ENCODE measurements at regions not wholly inside any gene's neighbourhood (a gene's known extent, or its start where the extent isn't known, plus 50 kb on each side); places are given as distances from the start of the nearest gene placed in this dataset.
"Not testable (repeated sequence)": the region's sequence is repeated elsewhere in the genome, so short reads cannot be mapped to it uniquely, and the experiment has no call there.

DNA sequence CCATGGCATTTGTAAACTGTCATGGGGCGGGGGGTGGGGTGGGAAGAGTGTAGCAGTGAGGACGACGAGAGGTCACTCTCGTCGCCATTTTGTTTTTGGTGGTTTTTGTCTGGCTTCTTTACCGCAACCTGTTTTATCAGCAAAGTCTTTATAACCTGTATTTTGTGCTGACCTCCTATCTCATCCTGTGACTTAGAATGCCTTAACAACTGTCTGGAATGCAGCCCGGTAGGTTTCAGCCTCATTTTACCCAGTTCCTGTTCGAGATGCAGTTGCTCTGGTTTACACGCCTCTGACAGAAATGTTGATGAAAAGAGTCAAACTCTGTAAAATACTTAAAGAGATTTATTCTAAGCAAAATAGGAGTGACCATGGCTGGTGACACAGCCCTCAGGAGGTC lies 852.0 kb downstream of the DACH1 start:
- FAIRE-seq (no peak), DNase-seq (ENCODE audit: insufficient read length, low spot score) (no peak)
- no peak for TF ChIP-seq SPI1 (IDR thresholded peaks at IDR 0.05; ENCODE audit: low read depth, low read length)
- no peak for TF ChIP-seq POLR2A (IDR thresholded peaks at IDR 0.05; ENCODE audit: low read depth, low read length)
- TF ChIP-seq POLR2AphosphoS5 (IDR thresholded peaks at IDR 0.05; ENCODE audit: low read depth, low read length) = no peak
- TF ChIP-seq PAX5 (IDR thresholded peaks at IDR 0.05; ENCODE audit: insufficient read depth, low read length, severe bottlenecking) = no peak
- no peak for TF ChIP-seq TAF1 (IDR thresholded peaks at IDR 0.05; ENCODE audit: low read depth, low read length)
- no peak for TF ChIP-seq POU2F2 (IDR thresholded peaks at IDR 0.05; ENCODE audit: low read depth, low read length)

- no peak for TF ChIP-seq SPI1 (IDR thresholded peaks at IDR 0.05; ENCODE audit: low read depth, low read length)
- TF ChIP-seq POU2F2 (IDR thresholded peaks at IDR 0.05; ENCODE audit: low read depth, low read length) = no peak
- no peak for TF ChIP-seq TAF1 (IDR thresholded peaks at IDR 0.05; ENCODE audit: low read depth, low read length)
- TF ChIP-seq PAX5 (IDR thresholded peaks at IDR 0.05; ENCODE audit: insufficient read depth, low read length, severe bottlenecking) = no peak
- TF ChIP-seq POLR2A (IDR thresholded peaks at IDR 0.05; ENCODE audit: low read depth, low read length) = no peak
- TF ChIP-seq POLR2AphosphoS5 (IDR thresholded peaks at IDR 0.05; ENCODE audit: low read depth, low read length) = no peak
- FAIRE-seq (no peak), DNase-seq (ENCODE audit: insufficient read length, low spot score) (no peak)
These were observed 861.1 kb downstream of the DACH1 start for GRCh38 chr13:71005919-71006318.

DNA sequence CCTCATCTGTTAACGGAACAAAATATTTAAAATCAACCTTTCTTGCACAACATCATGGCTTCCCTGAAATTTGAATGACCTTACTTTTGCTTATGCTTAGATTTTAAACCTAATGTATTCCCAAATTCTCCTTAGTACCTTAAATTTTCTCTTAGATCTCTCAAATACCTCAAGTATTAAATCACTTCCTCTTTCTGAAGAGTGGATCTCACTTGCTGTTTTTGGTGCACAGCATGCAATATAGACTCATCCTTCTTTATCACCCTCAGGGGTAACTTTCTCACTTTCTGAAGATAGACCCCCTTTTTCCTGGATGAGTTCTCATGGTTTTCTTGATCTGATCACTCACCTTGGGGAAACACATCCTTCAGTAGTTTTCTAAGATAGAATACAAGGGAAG lies 871.7 kb downstream of the DACH1 start:
- no peak for FAIRE-seq
- TF ChIP-seq SPI1 (IDR thresholded peaks at IDR 0.05; ENCODE audit: low read depth, low read length) = peak; percentile 71
- no peak for TF ChIP-seq POLR2A (IDR thresholded peaks at IDR 0.05; ENCODE audit: low read depth, low read length)
- no peak for DNase-seq (ENCODE audit: insufficient read length, low spot score)

GRCh38 chr13:70994191-70994590 lies 872.8 kb downstream of the DACH1 start:
- FAIRE-seq (no peak), DNase-seq (ENCODE audit: insufficient read length, low spot score) (no peak)
- TF ChIP-seq POLR2AphosphoS5 (IDR thresholded peaks at IDR 0.05; ENCODE audit: low read depth, low read length) (no peak), POU2F2 (IDR thresholded peaks at IDR 0.05; ENCODE audit: low read depth, low read length) (no peak), SPI1 (IDR thresholded peaks at IDR 0.05; ENCODE audit: low read depth, low read length) (no peak), PAX5 (IDR thresholded peaks at IDR 0.05; ENCODE audit: insufficient read depth, low read length, severe bottlenecking) (no peak), POLR2A (IDR thresholded peaks at IDR 0.05; ENCODE audit: low read depth, low read length) (no peak), TAF1 (IDR thresholded peaks at IDR 0.05; ENCODE audit: low read depth, low read length) (no peak)

DNA sequence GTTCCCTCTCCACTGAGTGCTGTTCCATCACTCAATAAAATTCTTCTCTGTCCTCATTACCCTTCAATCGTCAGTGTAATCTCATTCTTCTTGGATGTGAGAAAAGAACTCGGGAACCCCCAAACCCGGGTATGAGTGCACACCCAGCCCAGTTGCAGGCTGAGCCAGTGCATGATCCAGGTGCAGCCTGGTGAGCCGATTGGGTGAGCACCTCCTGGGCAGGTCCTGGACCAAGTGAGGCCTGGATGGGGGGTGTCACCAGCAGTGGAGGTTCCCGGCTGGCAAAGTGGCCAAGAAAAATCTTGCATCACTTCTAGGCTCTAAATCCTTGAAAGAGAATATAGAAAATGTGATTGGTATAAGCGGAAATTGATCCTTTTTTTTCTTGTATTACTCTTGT lies 878.8 kb upstream of the KLHL1 start:
- no peak for DNase-seq (ENCODE audit: insufficient read length, low spot score)
- no peak for TF ChIP-seq SPI1 (IDR thresholded peaks at IDR 0.05; ENCODE audit: low read depth, low read length)
- TF ChIP-seq POLR2AphosphoS5 (IDR thresholded peaks at IDR 0.05; ENCODE audit: low read depth, low read length) = no peak
- no peak for TF ChIP-seq POLR2A (IDR thresholded peaks at IDR 0.05; ENCODE audit: low read depth, low read length)
- TF ChIP-seq PAX5 (IDR thresholded peaks at IDR 0.05; ENCODE audit: insufficient read depth, low read length, severe bottlenecking) = no peak
- no peak for TF ChIP-seq TAF1 (IDR thresholded peaks at IDR 0.05; ENCODE audit: low read depth, low read length)
- no peak for FAIRE-seq

DNA sequence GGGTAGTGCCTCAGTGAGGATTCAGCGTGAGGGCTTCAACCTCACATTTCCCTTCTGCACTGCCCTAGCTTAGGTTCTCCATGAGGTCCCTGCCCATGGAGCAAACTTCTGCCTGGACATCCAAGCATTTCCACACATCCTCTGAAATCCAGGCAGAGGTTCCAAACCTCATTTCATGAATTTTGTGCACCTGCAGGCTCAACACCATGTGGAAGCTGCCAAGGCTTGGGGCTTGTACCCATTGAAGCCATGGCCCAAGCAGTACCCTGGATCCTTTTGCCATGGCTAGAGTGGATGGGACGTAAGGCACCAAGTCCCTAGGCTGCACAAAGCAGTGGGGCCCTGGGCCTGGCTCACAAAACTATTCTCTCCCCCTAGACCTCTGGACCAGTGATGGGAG lies 877.1 kb upstream of the KLHL1 start:
- no peak for TF ChIP-seq TAF1 (IDR thresholded peaks at IDR 0.05; ENCODE audit: low read depth, low read length)
- TF ChIP-seq POLR2AphosphoS5 (IDR thresholded peaks at IDR 0.05; ENCODE audit: low read depth, low read length) = no peak
- no peak for TF ChIP-seq POU2F2 (IDR thresholded peaks at IDR 0.05; ENCODE audit: low read depth, low read length)
- TF ChIP-seq SPI1 (IDR thresholded peaks at IDR 0.05; ENCODE audit: low read depth, low read length) = no peak
- no peak for TF ChIP-seq PAX5 (IDR thresholded peaks at IDR 0.05; ENCODE audit: insufficient read depth, low read length, severe bottlenecking)
- TF ChIP-seq POLR2A (IDR thresholded peaks at IDR 0.05; ENCODE audit: low read depth, low read length) = no peak
- DNase-seq (ENCODE audit: insufficient read length, low spot score) (no peak), FAIRE-seq (no peak)

DNA sequence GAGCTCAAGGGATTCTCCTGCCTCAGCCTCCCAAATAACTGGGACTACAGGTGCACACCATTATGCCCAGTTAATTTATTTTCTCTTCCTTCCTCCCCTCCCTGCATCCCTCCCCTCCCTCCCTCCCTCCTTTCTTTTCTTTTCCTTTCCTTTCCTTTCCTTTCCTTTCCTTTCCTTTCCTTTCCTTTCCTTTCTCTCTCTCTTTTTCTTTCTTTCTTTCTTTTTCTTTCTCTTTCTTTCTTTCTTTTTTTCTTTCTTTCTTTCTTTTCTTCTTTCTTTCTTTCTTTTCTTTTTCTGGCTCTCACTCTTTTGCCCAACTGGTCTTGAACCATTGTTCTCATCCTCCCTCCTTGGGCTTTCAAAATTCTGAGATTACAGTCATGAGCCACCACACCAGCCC lies 873.0 kb upstream of the KLHL1 start:
- DNase-seq (ENCODE audit: insufficient read length, low spot score); FAIRE-seq: not testable (repeated sequence)

DNA sequence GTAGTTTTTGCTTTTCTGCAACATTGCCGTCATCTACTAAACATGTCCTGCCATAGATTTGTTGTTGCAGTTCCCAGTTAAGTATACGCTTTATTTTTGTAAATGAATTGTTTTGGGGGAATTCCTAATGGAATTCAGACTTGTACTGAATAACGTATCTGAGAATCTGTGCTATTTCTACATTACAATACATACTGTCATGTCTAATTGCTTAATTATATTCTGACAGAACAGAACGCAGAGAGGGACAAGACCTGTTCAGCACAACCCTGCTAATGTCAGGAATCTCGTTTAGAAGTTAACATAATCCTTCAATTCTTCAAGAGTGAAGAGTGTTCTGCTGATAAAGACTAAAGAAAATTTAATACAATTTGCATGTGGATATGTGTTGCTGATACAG lies 861.1 kb upstream of the KLHL1 start:
- no peak for TF ChIP-seq SPI1 (IDR thresholded peaks at IDR 0.05; ENCODE audit: low read depth, low read length)
- no peak for TF ChIP-seq POLR2A (IDR thresholded peaks at IDR 0.05; ENCODE audit: low read depth, low read length)
- TF ChIP-seq POLR2AphosphoS5 (IDR thresholded peaks at IDR 0.05; ENCODE audit: low read depth, low read length) = no peak
- TF ChIP-seq POU2F2 (IDR thresholded peaks at IDR 0.05; ENCODE audit: low read depth, low read length) = no peak
- no peak for TF ChIP-seq PAX5 (IDR thresholded peaks at IDR 0.05; ENCODE audit: insufficient read depth, low read length, severe bottlenecking)
- no peak for TF ChIP-seq TAF1 (IDR thresholded peaks at IDR 0.05; ENCODE audit: low read depth, low read length)
- FAIRE-seq = no peak
- no peak for DNase-seq (ENCODE audit: insufficient read length, low spot score)

- FAIRE-seq (no peak), DNase-seq (ENCODE audit: insufficient read length, low spot score) (no peak)
These were observed 859.3 kb upstream of the KLHL1 start for GRCh38 chr13:70967564-70967963.

DNA sequence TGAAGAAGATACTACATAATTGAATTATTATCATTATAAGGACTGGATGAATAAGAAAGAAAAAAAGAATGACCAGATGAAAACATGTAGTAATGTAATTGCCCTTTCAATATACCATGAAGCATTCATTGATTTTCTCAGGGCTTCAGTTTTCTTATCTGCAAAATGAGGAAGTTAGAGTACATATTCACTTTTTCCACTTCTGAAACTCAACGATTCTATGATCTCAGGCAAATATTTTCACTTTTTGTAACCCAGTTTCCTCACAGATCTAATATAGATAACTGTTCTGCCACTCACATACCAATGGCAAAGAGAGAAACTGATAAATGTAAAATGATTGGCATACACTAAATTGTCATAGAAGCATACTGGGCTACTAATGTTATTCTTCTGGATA lies 856.6 kb upstream of the KLHL1 start:
- TF ChIP-seq TAF1 (IDR thresholded peaks at IDR 0.05; ENCODE audit: low read depth, low read length) (no peak), PAX5 (IDR thresholded peaks at IDR 0.05; ENCODE audit: insufficient read depth, low read length, severe bottlenecking) (no peak), POLR2A (IDR thresholded peaks at IDR 0.05; ENCODE audit: low read depth, low read length) (no peak), SPI1 (IDR thresholded peaks at IDR 0.05; ENCODE audit: low read depth, low read length) (no peak), POLR2AphosphoS5 (IDR thresholded peaks at IDR 0.05; ENCODE audit: low read depth, low read length) (no peak), POU2F2 (IDR thresholded peaks at IDR 0.05; ENCODE audit: low read depth, low read length) (no peak)
- FAIRE-seq (no peak), DNase-seq (ENCODE audit: insufficient read length, low spot score) (no peak)

More at GRCh38 chr13:70967564-70967963, 859.3 kb upstream of the KLHL1 start:
- TF ChIP-seq POU2F2 (IDR thresholded peaks at IDR 0.05; ENCODE audit: low read depth, low read length) (no peak), POLR2A (IDR thresholded peaks at IDR 0.05; ENCODE audit: low read depth, low read length) (no peak), PAX5 (IDR thresholded peaks at IDR 0.05; ENCODE audit: insufficient read depth, low read length, severe bottlenecking) (no peak), POLR2AphosphoS5 (IDR thresholded peaks at IDR 0.05; ENCODE audit: low read depth, low read length) (no peak), TAF1 (IDR thresholded peaks at IDR 0.05; ENCODE audit: low read depth, low read length) (no peak), SPI1 (IDR thresholded peaks at IDR 0.05; ENCODE audit: low read depth, low read length) (no peak)

All from GM12891 (cell line).